HCT116 (cell line): ENCODE measurements at regions not wholly inside any gene's neighbourhood (a gene's known extent, or its start where the extent isn't known, plus 50 kb on each side); places are given as distances from the start of the nearest gene placed in this dataset.

ENCODE experiments used
- CBX3 ChIP-seq: IDR thresholded peaks from 2 replicates; pipeline ENCODE4 v1.6.1; 2012; ENCODE audit warnings: low read depth
- CTCF ChIP-seq, 3 experiments: fragments of 200-600 bp in 1 of 3; sonication (generic) in 1 of 3; IDR thresholded peaks in 2 of 3; conservative IDR thresholded peaks in 1 of 3; 2 replicates each; pipeline ENCODE4 v1.5.1; 2012 to 2017; ENCODE audit warnings: low read depth in 2 of 3, low read length in 2 of 3, antibody characterized with exemption in 1 of 3, borderline replicate concordance in 1 of 3, control low read depth in 1 of 3, mild to moderate bottlenecking in 1 of 3, mixed read lengths in 1 of 3, mixed run types in 1 of 3, moderate library complexity in 1 of 3; ENCODE audit not compliant: insufficient read depth in 1 of 3
- POLR2A ChIP-seq: IDR thresholded peaks from 2 replicates; pipeline ENCODE4 v1.7.0; 2011; ENCODE audit warnings: borderline replicate concordance; ENCODE audit not compliant: insufficient read depth, insufficient read length; ENCODE audit errors: extremely low read depth
- POLR2AphosphoS5 ChIP-seq: IDR thresholded peaks from 2 replicates; pipeline ENCODE4 v1.6.1; 2011; ENCODE audit warnings: mild to moderate bottlenecking, low read depth, low read length, moderate library complexity

- TF ChIP-seq POLR2A, result no peak
- TF ChIP-seq CTCF (IDR thresholded peaks at IDR 0.05 in 2 of 3, conservative IDR thresholded peaks at IDR 0.05 in 1 of 3; ENCODE audit: borderline replicate concordance in 1 of 3, insufficient read depth in 1 of 3, low read depth in 2 of 3, low read length in 2 of 3), result no peak
- no peak for TF ChIP-seq CBX3
- TF ChIP-seq POLR2AphosphoS5, result no peak
Observed at GRCh38 chr4:28148221-28148620, 1287.6 kb downstream of the STIM2 start.
